ENCODE measurements at regions not wholly inside any gene's neighbourhood (a gene's known extent, or its start where the extent isn't known, plus 50 kb on each side); places are given as distances from the start of the nearest gene placed in this dataset.

- no peak overlapping the region for H3K27ac ChIP-seq (ENCODE audit: low read depth, low read length)
- no peak overlapping the region for H3K4me3 ChIP-seq (ENCODE audit: low read length)
- no peaks in the 10 kb centered on the region for H3K27me3 ChIP-seq (ENCODE audit: insufficient read depth, low read length)
- H3K4me1 ChIP-seq (ENCODE audit: insufficient read depth, low read length) = no peaks in the 10 kb centered on the region
- no peaks in the 10 kb centered on the region for H3K36me3 ChIP-seq (ENCODE audit: insufficient read depth, low read length)
- no peak overlapping the region for H3K9ac ChIP-seq (ENCODE audit: low read depth, low read length)
- no CpG with 5 or more reads among the region's 1 CpG for WGBS
- no peaks in the 10 kb centered on the region for H3K9me3 ChIP-seq (ENCODE audit: insufficient read depth, low read depth, low read length)
Measured at GRCh38 chr3:176969066-176969465, 228.2 kb downstream of the TBL1XR1 start.

GRCh38 chr3:176968631-176969030 is 228.7 kb downstream of the TBL1XR1 start:
- WGBS = 98% methylated on average over 2 of the region's 2 CpGs
- Histone ChIP-seq H3K9me3 (ENCODE audit: insufficient read depth, low read depth, low read length) (no peaks in the 10 kb centered on the region), H3K27me3 (ENCODE audit: insufficient read depth, low read length) (no peaks in the 10 kb centered on the region), H3K27ac (ENCODE audit: low read depth, low read length) (no peak overlapping the region), H3K4me3 (ENCODE audit: low read length) (no peak overlapping the region), H3K36me3 (ENCODE audit: insufficient read depth, low read length) (no peaks in the 10 kb centered on the region), H3K9ac (ENCODE audit: low read depth, low read length) (no peak overlapping the region), H3K4me1 (ENCODE audit: insufficient read depth, low read length) (no peaks in the 10 kb centered on the region)

GRCh38 chr3:176967522-176967921 is 229.8 kb downstream of the TBL1XR1 start:
- Histone ChIP-seq H3K4me1 (ENCODE audit: insufficient read depth, low read length) (no peaks in the 10 kb centered on the region), H3K9me3 (ENCODE audit: insufficient read depth, low read depth, low read length) (no peaks in the 10 kb centered on the region)
- WGBS = 90% methylated on average over 3 of the region's 3 CpGs

GRCh38 chr3:176964661-176965060 is 232.6 kb downstream of the TBL1XR1 start:
- WGBS = 95% methylated on average over 5 of the region's 5 CpGs
- no peak overlapping the region for H3K27ac ChIP-seq (ENCODE audit: low read depth, low read length)
- no peaks in the 10 kb centered on the region for H3K36me3 ChIP-seq (ENCODE audit: insufficient read depth, low read length)
- peaks cover 3% of the 10 kb centered on the region; the same call in 1 of the 2 replicates for H3K9me3 ChIP-seq (ENCODE audit: insufficient read depth, low read depth, low read length)
- no peaks in the 10 kb centered on the region for H3K4me1 ChIP-seq (ENCODE audit: insufficient read depth, low read length)
- H3K9ac ChIP-seq (ENCODE audit: low read depth, low read length) = no peak overlapping the region
- no peak overlapping the region for H3K4me3 ChIP-seq (ENCODE audit: low read length)
- H3K27me3 ChIP-seq (ENCODE audit: insufficient read depth, low read length) = no peaks in the 10 kb centered on the region

More at GRCh38 chr3:176967522-176967921, 229.8 kb downstream of the TBL1XR1 start:
- no peak overlapping the region for H3K4me3 ChIP-seq (ENCODE audit: low read length)
- no peaks in the 10 kb centered on the region for H3K27me3 ChIP-seq (ENCODE audit: insufficient read depth, low read length)
- no peak overlapping the region for H3K27ac ChIP-seq (ENCODE audit: low read depth, low read length)
- no peaks in the 10 kb centered on the region for H3K36me3 ChIP-seq (ENCODE audit: insufficient read depth, low read length)
- H3K9ac ChIP-seq (ENCODE audit: low read depth, low read length) = no peak overlapping the region

- Histone ChIP-seq H3K9ac (ENCODE audit: low read depth, low read length) (no peak overlapping the region), H3K4me1 (ENCODE audit: insufficient read depth, low read length) (no peaks in the 10 kb centered on the region), H3K9me3 (ENCODE audit: insufficient read depth, low read depth, low read length) (peaks cover 3% of the 10 kb centered on the region; the same call in 1 of the 2 replicates), H3K27ac (ENCODE audit: low read depth, low read length) (no peak overlapping the region), H3K27me3 (ENCODE audit: insufficient read depth, low read length) (no peaks in the 10 kb centered on the region), H3K4me3 (ENCODE audit: low read length) (no peak overlapping the region), H3K36me3 (ENCODE audit: insufficient read depth, low read length) (no peaks in the 10 kb centered on the region)
- 81% methylated on average over 2 of the region's 2 CpGs for WGBS
Measured at GRCh38 chr3:176961916-176962315, 235.4 kb downstream of the TBL1XR1 start.

GRCh38 chr3:176959867-176960266 is 237.4 kb downstream of the TBL1XR1 start:
- no peak overlapping the region for H3K9ac ChIP-seq (ENCODE audit: low read depth, low read length)
- H3K27ac ChIP-seq (ENCODE audit: low read depth, low read length) = no peak overlapping the region
- peaks cover 3% of the 10 kb centered on the region; the same call in 1 of the 2 replicates for H3K9me3 ChIP-seq (ENCODE audit: insufficient read depth, low read depth, low read length)
- no peaks in the 10 kb centered on the region for H3K36me3 ChIP-seq (ENCODE audit: insufficient read depth, low read length)
- H3K4me3 ChIP-seq (ENCODE audit: low read length) = no peak overlapping the region
- H3K4me1 ChIP-seq (ENCODE audit: insufficient read depth, low read length) = no peaks in the 10 kb centered on the region
- H3K27me3 ChIP-seq (ENCODE audit: insufficient read depth, low read length) = no peaks in the 10 kb centered on the region
- 89% methylated on average over 9 of the region's 10 CpGs for WGBS

GRCh38 chr3:176958560-176958959 is 238.7 kb downstream of the TBL1XR1 start:
- Histone ChIP-seq H3K4me1 (ENCODE audit: insufficient read depth, low read length) (no peaks in the 10 kb centered on the region), H3K27ac (ENCODE audit: low read depth, low read length) (no peak overlapping the region), H3K9ac (ENCODE audit: low read depth, low read length) (no peak overlapping the region), H3K27me3 (ENCODE audit: insufficient read depth, low read length) (no peaks in the 10 kb centered on the region), H3K36me3 (ENCODE audit: insufficient read depth, low read length) (no peaks in the 10 kb centered on the region), H3K4me3 (ENCODE audit: low read length) (no peak overlapping the region), H3K9me3 (ENCODE audit: insufficient read depth, low read depth, low read length) (peaks cover 3% of the 10 kb centered on the region; the same call in 1 of the 2 replicates)
- 97% methylated on average over 2 of the region's 2 CpGs for WGBS

GRCh38 chr3:176954517-176954916 is 242.8 kb downstream of the TBL1XR1 start:
- Histone ChIP-seq H3K4me3 (ENCODE audit: low read length) (no peak overlapping the region), H3K9me3 (ENCODE audit: insufficient read depth, low read depth, low read length) (no peaks in the 10 kb centered on the region), H3K36me3 (ENCODE audit: insufficient read depth, low read length) (no peaks in the 10 kb centered on the region), H3K27ac (ENCODE audit: low read depth, low read length) (no peak overlapping the region), H3K4me1 (ENCODE audit: insufficient read depth, low read length) (no peaks in the 10 kb centered on the region), H3K27me3 (ENCODE audit: insufficient read depth, low read length) (no peaks in the 10 kb centered on the region), H3K9ac (ENCODE audit: low read depth, low read length) (no peak overlapping the region)
- WGBS = 94% methylated on average over 2 of the region's 2 CpGs

- Histone ChIP-seq H3K27ac (ENCODE audit: low read depth, low read length) (no peak overlapping the region), H3K4me3 (ENCODE audit: low read length) (no peak overlapping the region), H3K27me3 (ENCODE audit: insufficient read depth, low read length) (no peaks in the 10 kb centered on the region), H3K9me3 (ENCODE audit: insufficient read depth, low read depth, low read length) (no peaks in the 10 kb centered on the region), H3K9ac (ENCODE audit: low read depth, low read length) (no peak overlapping the region), H3K4me1 (ENCODE audit: insufficient read depth, low read length) (no peaks in the 10 kb centered on the region), H3K36me3 (ENCODE audit: insufficient read depth, low read length) (no peaks in the 10 kb centered on the region)
- 95% methylated on average over 5 of the region's 6 CpGs for WGBS
Measured at GRCh38 chr3:176953106-176954060, 243.9 kb downstream of the TBL1XR1 start.

GRCh38 chr3:176951586-176952292 is 245.5 kb downstream of the TBL1XR1 start:
- Histone ChIP-seq H3K27me3 (ENCODE audit: insufficient read depth, low read length) (no peaks in the 10 kb centered on the region), H3K9me3 (ENCODE audit: insufficient read depth, low read depth, low read length) (no peaks in the 10 kb centered on the region), H3K4me1 (ENCODE audit: insufficient read depth, low read length) (no peaks in the 10 kb centered on the region), H3K27ac (ENCODE audit: low read depth, low read length) (no peak overlapping the region), H3K4me3 (ENCODE audit: low read length) (no peak overlapping the region), H3K9ac (ENCODE audit: low read depth, low read length) (no peak overlapping the region), H3K36me3 (ENCODE audit: insufficient read depth, low read length) (no peaks in the 10 kb centered on the region)
- whole genome bisulfite sequencing = 66% methylated on average over 8 of the region's 10 CpGs

- 93% methylated on average over 3 of the region's 3 CpGs for WGBS
- Histone ChIP-seq H3K4me1 (ENCODE audit: insufficient read depth, low read length) (no peaks in the 10 kb centered on the region), H3K27ac (ENCODE audit: low read depth, low read length) (no peak overlapping the region), H3K27me3 (ENCODE audit: insufficient read depth, low read length) (no peaks in the 10 kb centered on the region), H3K36me3 (ENCODE audit: insufficient read depth, low read length) (no peaks in the 10 kb centered on the region), H3K9me3 (ENCODE audit: insufficient read depth, low read depth, low read length) (no peaks in the 10 kb centered on the region), H3K9ac (ENCODE audit: low read depth, low read length) (no peak overlapping the region), H3K4me3 (ENCODE audit: low read length) (no peak overlapping the region)
Measured at GRCh38 chr3:176951144-176951543, 246.1 kb downstream of the TBL1XR1 start.

Measured in HUES64 (cell line).